ENCODE measurements at regions not wholly inside any gene's neighbourhood (a gene's known extent, or its start where the extent isn't known, plus 50 kb on each side); places are given as distances from the start of the nearest gene placed in this dataset.
"Not testable (repeated sequence)": the region's sequence is repeated elsewhere in the genome, so short reads cannot be mapped to it uniquely, and the experiment has no call there.

DNA sequence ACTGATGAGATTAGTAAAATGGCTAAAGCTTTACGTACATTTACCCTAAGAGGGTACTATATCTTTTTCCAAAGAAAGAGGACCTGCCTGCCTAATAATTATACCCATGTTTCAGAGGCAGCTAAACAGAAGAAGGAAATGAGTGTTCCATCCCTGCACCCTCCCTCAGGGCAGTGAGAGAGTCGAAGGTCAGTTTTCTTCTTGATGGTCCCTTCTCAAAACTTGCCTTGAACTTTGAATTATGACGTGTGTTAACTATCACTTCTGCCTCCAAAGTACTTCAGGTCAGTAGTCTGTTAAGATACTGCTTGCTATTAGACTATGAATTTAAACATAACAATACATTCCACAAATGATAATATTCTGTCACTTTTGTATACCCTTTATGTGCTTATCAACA is 294.8 kb upstream of the CHRM3 start:
- TF ChIP-seq, protein P1, sequence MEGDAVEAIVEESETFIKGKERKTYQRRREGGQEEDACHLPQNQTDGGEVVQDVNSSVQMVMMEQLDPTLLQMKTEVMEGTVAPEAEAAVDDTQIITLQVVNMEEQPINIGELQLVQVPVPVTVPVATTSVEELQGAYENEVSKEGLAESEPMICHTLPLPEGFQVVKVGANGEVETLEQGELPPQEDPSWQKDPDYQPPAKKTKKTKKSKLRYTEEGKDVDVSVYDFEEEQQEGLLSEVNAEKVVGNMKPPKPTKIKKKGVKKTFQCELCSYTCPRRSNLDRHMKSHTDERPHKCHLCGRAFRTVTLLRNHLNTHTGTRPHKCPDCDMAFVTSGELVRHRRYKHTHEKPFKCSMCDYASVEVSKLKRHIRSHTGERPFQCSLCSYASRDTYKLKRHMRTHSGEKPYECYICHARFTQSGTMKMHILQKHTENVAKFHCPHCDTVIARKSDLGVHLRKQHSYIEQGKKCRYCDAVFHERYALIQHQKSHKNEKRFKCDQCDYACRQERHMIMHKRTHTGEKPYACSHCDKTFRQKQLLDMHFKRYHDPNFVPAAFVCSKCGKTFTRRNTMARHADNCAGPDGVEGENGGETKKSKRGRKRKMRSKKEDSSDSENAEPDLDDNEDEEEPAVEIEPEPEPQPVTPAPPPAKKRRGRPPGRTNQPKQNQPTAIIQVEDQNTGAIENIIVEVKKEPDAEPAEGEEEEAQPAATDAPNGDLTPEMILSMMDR (IDR thresholded peaks at IDR 0.05; ENCODE audit: low read depth, low read length, missing control alignments), result no peak
- in situ Hi-C loops (cut with HindIII; ENCODE audit: low sequenced_read_pairs), result no loop called here
- DNase-seq (ENCODE audit: low read depth), result no peak

DNA sequence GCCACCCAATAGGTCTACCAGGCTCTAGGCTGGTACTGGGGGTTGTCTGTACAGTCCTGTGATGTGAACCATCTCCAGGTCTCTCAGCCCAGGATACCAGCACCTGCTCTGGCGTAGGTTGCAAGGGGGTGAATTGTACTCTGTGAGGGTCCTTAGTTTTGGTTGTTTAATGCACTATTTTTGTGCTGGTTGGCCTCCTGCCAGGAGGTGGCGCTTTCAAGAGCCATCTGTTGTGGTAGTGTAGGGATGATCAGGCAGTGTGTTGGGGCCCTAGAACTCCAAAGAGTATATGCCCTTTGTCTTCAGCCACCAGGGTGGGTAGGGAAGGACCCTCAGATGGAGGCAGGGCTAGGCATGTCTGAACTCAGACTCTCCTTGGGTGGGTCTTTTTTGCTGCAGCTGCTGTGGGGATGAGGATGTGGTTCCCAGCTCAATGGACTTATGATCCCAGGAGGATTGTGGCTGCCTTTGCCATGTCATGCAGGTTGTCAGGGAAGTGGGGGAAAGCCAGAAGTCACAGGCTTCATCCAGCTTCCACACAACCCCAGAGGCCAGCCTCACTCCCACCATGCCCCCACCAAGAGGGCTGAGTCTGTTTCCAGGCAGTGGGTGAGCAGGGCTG is 301.8 kb upstream of the CHRM3 start:
- in situ Hi-C loops (cut with HindIII; ENCODE audit: low sequenced_read_pairs), result no loop called here
- no peak for DNase-seq (ENCODE audit: low read depth)
- no peak overlapping the region for H3K4me3 ChIP-seq (ENCODE audit: low read depth, low read length)
- TF ChIP-seq, protein P1 (IDR thresholded peaks at IDR 0.05; ENCODE audit: low read depth, low read length, missing control alignments), result no peak

More for the DNA sequence above, 294.8 kb upstream of the CHRM3 start:
- no peak overlapping the region for H3K4me3 ChIP-seq (ENCODE audit: low read depth, low read length)

DNA sequence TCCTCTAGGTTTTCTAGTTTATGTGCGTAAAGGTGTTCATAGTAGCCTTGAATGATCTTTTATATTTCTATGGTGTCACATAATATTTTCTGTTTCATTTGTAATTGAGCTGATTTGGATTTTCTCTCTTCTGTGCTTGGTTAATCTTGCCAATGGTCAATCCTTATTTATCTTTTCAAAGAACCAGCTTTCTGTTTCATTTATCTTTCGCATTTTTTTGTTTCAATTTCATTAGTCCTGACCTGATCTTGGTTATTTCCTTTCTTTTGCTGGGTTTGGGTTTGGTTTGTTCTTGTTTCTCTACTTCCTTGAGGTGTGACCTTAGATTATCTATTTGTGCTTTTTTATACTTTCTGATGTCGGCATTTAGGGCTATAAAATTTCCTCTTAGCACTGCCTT is 304.4 kb upstream of the CHRM3 start:
- DNase-seq (ENCODE audit: low read depth); in situ Hi-C loops (cut with HindIII; ENCODE audit: low sequenced_read_pairs): not testable (repeated sequence)

DNA sequence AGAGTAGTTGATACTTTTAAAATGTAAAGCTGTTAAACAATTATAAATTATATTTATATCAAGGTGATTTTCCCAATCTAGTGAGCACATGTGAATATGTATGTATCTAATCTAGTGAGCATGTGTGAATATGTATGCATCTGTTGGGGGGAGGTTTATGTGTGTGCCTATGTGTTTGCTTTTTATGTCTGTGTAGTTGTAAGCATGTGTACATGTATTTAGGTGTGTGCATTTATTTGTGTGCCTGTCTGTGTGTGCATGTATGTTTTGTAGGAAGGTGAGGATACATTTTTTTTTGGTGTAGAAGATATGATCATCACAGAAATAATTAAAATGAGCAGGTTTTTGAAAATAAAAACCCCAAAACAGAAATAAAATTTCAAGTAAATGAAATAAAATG is 318.9 kb upstream of the CHRM3 start:
- no peak overlapping the region for H3K4me3 ChIP-seq (ENCODE audit: low read depth, low read length)
- in situ Hi-C loops (cut with HindIII; ENCODE audit: low sequenced_read_pairs), result no loop called here
- TF ChIP-seq, protein P1 (IDR thresholded peaks at IDR 0.05; ENCODE audit: low read depth, low read length, missing control alignments), result no peak
- no peak for DNase-seq (ENCODE audit: low read depth)

More for the DNA sequence above, 304.4 kb upstream of the CHRM3 start:
- H3K4me3 ChIP-seq (ENCODE audit: low read depth, low read length), result not testable (repeated sequence)

DNA sequence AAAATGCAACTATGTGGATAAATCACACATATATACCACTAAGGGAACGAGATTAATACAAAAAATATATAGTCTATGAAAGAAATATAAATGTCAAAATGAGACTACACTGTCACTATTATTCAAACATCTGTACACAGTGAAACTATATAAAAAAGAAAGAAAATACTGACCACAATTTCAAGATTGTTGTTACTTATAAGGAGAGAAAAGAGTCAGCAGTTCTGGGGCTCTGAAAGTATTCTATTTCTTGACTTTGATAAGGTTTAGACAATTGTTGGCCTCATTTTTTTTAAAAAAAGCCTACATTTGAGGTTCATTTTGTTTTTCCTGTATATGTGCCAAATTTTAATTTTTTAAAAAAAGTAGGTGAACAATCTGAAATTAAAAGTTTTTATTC is 319.3 kb upstream of the CHRM3 start:
- no peak for DNase-seq (ENCODE audit: low read depth)
- in situ Hi-C loops (cut with HindIII; ENCODE audit: low sequenced_read_pairs), result no loop called here
- no peak overlapping the region for H3K4me3 ChIP-seq (ENCODE audit: low read depth, low read length)
- TF ChIP-seq, protein P1 (IDR thresholded peaks at IDR 0.05; ENCODE audit: low read depth, low read length, missing control alignments), result no peak

DNA sequence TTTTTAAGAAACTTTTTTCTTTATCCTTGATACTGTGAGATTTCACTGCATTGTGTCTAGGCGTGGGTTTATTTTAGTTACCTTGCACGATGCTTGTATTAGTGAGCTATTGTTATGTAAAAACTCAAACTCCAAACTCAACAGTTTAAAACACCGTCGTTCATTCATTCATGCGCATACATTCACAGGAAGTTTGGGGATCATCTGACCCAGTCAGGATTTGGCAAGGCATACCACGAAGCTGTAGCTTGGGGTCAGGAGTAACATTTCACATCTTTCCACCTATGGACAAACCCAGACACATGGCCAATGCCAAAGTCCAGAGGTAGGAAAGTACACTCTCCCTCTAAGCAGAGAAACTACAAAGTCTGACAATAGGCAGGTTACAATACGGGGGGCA is 324.6 kb upstream of the CHRM3 start:
- TF ChIP-seq, protein P1 (IDR thresholded peaks at IDR 0.05; ENCODE audit: low read depth, low read length, missing control alignments), result no peak
- no peak for DNase-seq (ENCODE audit: low read depth)
- no peak overlapping the region for H3K4me3 ChIP-seq (ENCODE audit: low read depth, low read length)
- in situ Hi-C loops (cut with HindIII; ENCODE audit: low sequenced_read_pairs), result no loop called here

DNA sequence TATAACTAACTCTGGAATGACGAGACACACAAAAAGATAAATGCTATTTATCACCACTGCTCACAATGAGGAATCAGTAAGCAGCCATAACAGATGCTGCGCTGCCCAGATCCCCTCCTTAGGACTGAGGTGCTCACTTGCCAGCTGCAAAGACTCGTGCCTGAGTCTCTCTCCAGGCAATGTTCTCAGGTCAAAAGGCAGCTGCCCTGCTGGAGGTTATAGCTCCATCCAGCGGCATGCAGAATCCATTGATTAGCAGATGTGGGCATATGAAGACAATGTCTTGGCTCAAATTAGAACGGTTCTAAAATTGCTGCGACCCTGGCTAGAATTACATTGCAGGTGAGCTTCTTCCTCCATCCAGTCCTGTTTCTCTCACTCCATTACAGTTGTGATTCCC is 328.2 kb upstream of the CHRM3 start:
- DNase-seq (ENCODE audit: low read depth), result no peak
- TF ChIP-seq, protein P1 (IDR thresholded peaks at IDR 0.05; ENCODE audit: low read depth, low read length, missing control alignments), result no peak
- in situ Hi-C loops (cut with HindIII; ENCODE audit: low sequenced_read_pairs), result no loop called here
- no peak overlapping the region for H3K4me3 ChIP-seq (ENCODE audit: low read depth, low read length)
